T-helper 2 cell treated with Interferon-gamma antibody and Interleukin-4, amounts not matched to agents 100 ng/mL and 5 ng/mL, for 36 hours (primary cell): ENCODE measurements at regions not wholly inside any gene's neighbourhood (a gene's known extent, or its start where the extent isn't known, plus 50 kb on each side); places are given as distances from the start of the nearest gene placed in this dataset.
"Not testable (repeated sequence)": the region's sequence is repeated elsewhere in the genome, so short reads cannot be mapped to it uniquely, and the experiment has no call there.

Experiments
- intact Hi-C: fragments of 100-400 bp; cut with micrococcal nuclease; formaldehyde crosslinking; loops from one replicate; pipeline ENCODE4 v1.15.1; 2023

- intact Hi-C loops = loop anchor here (1.0 to 5.0 kb wide), 3 partner anchors 294 to 662 kb away; partner anchors contain the start of genes LRPAP1, RGS12 and TMEM128
Measured at GRCh38 chr4:3954540-3955320, 188.5 kb downstream of the ADRA2C start.

GRCh38 chr4:3955321-3956164 lies 189.4 kb downstream of the ADRA2C start:
- intact Hi-C loops = loop anchor here (1.0 to 5.0 kb wide), 3 partner anchors 293 to 663 kb away; partner anchors contain the start of genes LRPAP1, RGS12 and TMEM128

GRCh38 chr4:3956165-3956867 lies 190.1 kb downstream of the ADRA2C start:
- intact Hi-C loops = loop anchor here (5.0 kb wide), 1 partner anchor 664 kb away; the partner anchor contains the start of gene RGS12

- intact Hi-C loops = not testable (repeated sequence)
Measured at GRCh38 chr4:3961091-3961672, 195.0 kb downstream of the ADRA2C start.

GRCh38 chr4:3964572-3965278 lies 198.5 kb downstream of the ADRA2C start:
- intact Hi-C loops = not testable (repeated sequence)

GRCh38 chr4:3967204-3967603 lies 201.0 kb downstream of the ADRA2C start:
- intact Hi-C loops = not testable (repeated sequence)

GRCh38 chr4:3972626-3973025 lies 206.4 kb downstream of the ADRA2C start:
- intact Hi-C loops = not testable (repeated sequence)

- intact Hi-C loops = not testable (repeated sequence)
Measured at GRCh38 chr4:3973581-3974200, 207.5 kb downstream of the ADRA2C start.

- intact Hi-C loops = not testable (repeated sequence)
Measured at GRCh38 chr4:3983518-3984125, 217.4 kb downstream of the ADRA2C start.

GRCh38 chr4:3984796-3985195 lies 218.6 kb downstream of the ADRA2C start:
- intact Hi-C loops = loop anchor here (5.0 kb wide), 1 partner anchor 123 kb away; no protein-coding TSS in a partner anchor

GRCh38 chr4:3986412-3986811 lies 220.2 kb downstream of the ADRA2C start:
- intact Hi-C loops = loop anchor here (5.0 kb wide), 1 partner anchor 121 kb away; no protein-coding TSS in a partner anchor

GRCh38 chr4:3997386-3997785 lies 229.3 kb downstream of the OTOP1 start:
- intact Hi-C loops = not testable (repeated sequence)

GRCh38 chr4:4004036-4004435 lies 222.7 kb downstream of the OTOP1 start:
- intact Hi-C loops = not testable (repeated sequence)

GRCh38 chr4:4004702-4005101 lies 222.0 kb downstream of the OTOP1 start:
- intact Hi-C loops = not testable (repeated sequence)

GRCh38 chr4:4006356-4006755 lies 220.4 kb downstream of the OTOP1 start:
- intact Hi-C loops = not testable (repeated sequence)

- intact Hi-C loops = not testable (repeated sequence)
Measured at GRCh38 chr4:4019071-4019470, 207.7 kb downstream of the OTOP1 start.

GRCh38 chr4:4021161-4021560 lies 205.6 kb downstream of the OTOP1 start:
- intact Hi-C loops = not testable (repeated sequence)

- intact Hi-C loops = not testable (repeated sequence)
Measured at GRCh38 chr4:4026708-4027107, 200.0 kb downstream of the OTOP1 start.

- intact Hi-C loops = not testable (repeated sequence)
Measured at GRCh38 chr4:4028752-4029151, 198.0 kb downstream of the OTOP1 start.
